GM12891 (cell line): ENCODE measurements at regions not wholly inside any gene's neighbourhood (a gene's known extent, or its start where the extent isn't known, plus 50 kb on each side); places are given as distances from the start of the nearest gene placed in this dataset.

Experiments
- DNase-seq: peaks from one replicate; pipeline ENCODE4 v3.0.0; 2011; ENCODE audit warnings: low spot score; ENCODE audit not compliant: insufficient read length
- FAIRE-seq: peaks from 2 replicates; lab custom pipeline; 2011; peaks lifted over from hg19 to GRCh38; lab: Jason Lieb, UNC
- PAX5 ChIP-seq: IDR thresholded peaks from 2 replicates; pipeline ENCODE4 v1.6.1; 2011; ENCODE audit warnings: low read length, moderate library complexity, mild to moderate bottlenecking; ENCODE audit not compliant: insufficient read depth, severe bottlenecking
- POLR2A ChIP-seq: IDR thresholded peaks from 2 replicates; pipeline ENCODE4 v1.6.1; 2011; ENCODE audit warnings: low read depth, low read length, control low read depth
- POLR2AphosphoS5 ChIP-seq: IDR thresholded peaks from 2 replicates; pipeline ENCODE4 v1.6.1; 2011; ENCODE audit warnings: low read depth, low read length, control low read depth
- POU2F2 ChIP-seq: IDR thresholded peaks from 2 replicates; pipeline ENCODE4 v1.6.1; 2011; ENCODE audit warnings: low read depth, mild to moderate bottlenecking, control low read depth, low read length, moderate library complexity
- SPI1 ChIP-seq: IDR thresholded peaks from 2 replicates; pipeline ENCODE4 v1.6.1; 2011; ENCODE audit warnings: low read depth, low read length, control low read depth
- TAF1 ChIP-seq: IDR thresholded peaks from 2 replicates; pipeline ENCODE4 v1.6.1; 2011; ENCODE audit warnings: low read depth, low read length, control low read depth

- TF ChIP-seq POLR2A: no peak
- no peak for TF ChIP-seq TAF1
- TF ChIP-seq POU2F2: no peak
- TF ChIP-seq PAX5: no peak
- TF ChIP-seq SPI1: no peak
- TF ChIP-seq POLR2AphosphoS5: no peak
Measured at GRCh38 chr10:78702876-78703275, 365.9 kb upstream of the ZMIZ1 start.

GRCh38 chr10:78703593-78703992 lies 365.2 kb upstream of the ZMIZ1 start:
- TF ChIP-seq SPI1 (no peak), TAF1 (no peak), POLR2AphosphoS5 (no peak), PAX5 (no peak), POU2F2 (no peak), POLR2A (no peak)
- FAIRE-seq (no peak), DNase-seq (no peak)

More at GRCh38 chr10:78702876-78703275, 365.9 kb upstream of the ZMIZ1 start:
- FAIRE-seq (no peak), DNase-seq (no peak)

DNA sequence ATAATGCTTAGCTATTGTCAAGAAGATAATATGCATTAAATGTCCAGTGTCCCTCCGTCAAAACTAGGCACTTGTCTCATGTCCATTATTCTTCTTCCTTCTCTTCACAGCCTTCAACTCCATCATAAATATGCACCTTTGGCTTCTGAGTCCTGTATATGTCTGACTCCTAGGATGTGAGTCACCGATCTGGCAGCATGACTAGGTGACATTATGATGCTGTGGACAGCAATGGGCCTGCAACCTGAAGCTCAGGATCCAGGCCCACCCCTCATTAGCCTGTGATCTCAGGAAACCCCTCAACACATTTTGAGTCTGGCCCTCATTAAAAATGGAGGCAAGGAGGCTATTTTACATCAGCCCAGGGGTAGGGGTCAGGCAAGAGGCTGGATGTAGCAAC lies 362.5 kb upstream of the ZMIZ1 start:
- TF ChIP-seq PAX5 (no peak), SPI1 (no peak), TAF1 (no peak), POU2F2 (no peak)
- FAIRE-seq (no peak), DNase-seq (no peak)

GRCh38 chr10:78706726-78707540 lies 361.8 kb upstream of the ZMIZ1 start:
- no peak for TF ChIP-seq POLR2AphosphoS5
- TF ChIP-seq POLR2A: no peak
- no peak for TF ChIP-seq TAF1
- TF ChIP-seq PAX5: no peak
- TF ChIP-seq POU2F2: no peak
- no peak for TF ChIP-seq SPI1
- FAIRE-seq (no peak), DNase-seq (no peak)

DNA sequence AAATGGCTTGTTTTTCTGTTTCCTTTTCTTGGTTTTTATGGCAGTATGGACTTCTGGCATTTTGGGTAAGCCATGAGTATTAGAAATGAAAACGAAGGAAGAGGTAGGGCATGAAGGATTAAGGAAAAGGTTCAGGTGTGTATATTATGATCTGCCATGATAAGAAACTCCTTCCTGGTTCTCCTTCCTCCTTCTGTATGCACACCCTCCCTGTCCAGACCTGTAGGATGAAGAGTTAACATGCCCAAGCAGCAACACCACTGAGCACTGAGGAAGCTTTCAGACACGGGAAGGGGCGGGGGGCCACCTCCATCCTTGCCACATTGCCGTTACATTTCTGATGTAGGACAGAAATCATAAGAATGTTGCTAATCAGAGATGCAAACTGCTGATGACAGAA lies 361.0 kb upstream of the ZMIZ1 start:
- no peak for TF ChIP-seq TAF1
- no peak for TF ChIP-seq POLR2A
- TF ChIP-seq SPI1: no peak
- no peak for TF ChIP-seq PAX5
- no peak for DNase-seq
- no peak for FAIRE-seq

- FAIRE-seq (no peak), DNase-seq (no peak)
- TF ChIP-seq PAX5 (no peak), TAF1 (no peak), SPI1 (no peak), POU2F2 (no peak)
Measured at GRCh38 chr10:78712147-78712546, 356.6 kb upstream of the ZMIZ1 start.

GRCh38 chr10:78713659-78714058 lies 355.1 kb upstream of the ZMIZ1 start:
- TF ChIP-seq POU2F2: no peak
- no peak for TF ChIP-seq PAX5
- no peak for TF ChIP-seq TAF1
- TF ChIP-seq POLR2AphosphoS5: no peak
- no peak for TF ChIP-seq SPI1
- no peak for TF ChIP-seq POLR2A
- FAIRE-seq: no peak
- no peak for DNase-seq

GRCh38 chr10:78714225-78714624 lies 354.5 kb upstream of the ZMIZ1 start:
- DNase-seq (no peak), FAIRE-seq (no peak)
- TF ChIP-seq POLR2AphosphoS5: no peak
- no peak for TF ChIP-seq POLR2A
- TF ChIP-seq PAX5: no peak
- no peak for TF ChIP-seq POU2F2
- no peak for TF ChIP-seq SPI1
- TF ChIP-seq TAF1: no peak

GRCh38 chr10:78715435-78715834 lies 353.3 kb upstream of the ZMIZ1 start:
- no peak for FAIRE-seq
- TF ChIP-seq POLR2A (no peak), POLR2AphosphoS5 (no peak), TAF1 (no peak), POU2F2 (no peak), PAX5 (no peak), SPI1 (no peak)
- DNase-seq: no peak

DNA sequence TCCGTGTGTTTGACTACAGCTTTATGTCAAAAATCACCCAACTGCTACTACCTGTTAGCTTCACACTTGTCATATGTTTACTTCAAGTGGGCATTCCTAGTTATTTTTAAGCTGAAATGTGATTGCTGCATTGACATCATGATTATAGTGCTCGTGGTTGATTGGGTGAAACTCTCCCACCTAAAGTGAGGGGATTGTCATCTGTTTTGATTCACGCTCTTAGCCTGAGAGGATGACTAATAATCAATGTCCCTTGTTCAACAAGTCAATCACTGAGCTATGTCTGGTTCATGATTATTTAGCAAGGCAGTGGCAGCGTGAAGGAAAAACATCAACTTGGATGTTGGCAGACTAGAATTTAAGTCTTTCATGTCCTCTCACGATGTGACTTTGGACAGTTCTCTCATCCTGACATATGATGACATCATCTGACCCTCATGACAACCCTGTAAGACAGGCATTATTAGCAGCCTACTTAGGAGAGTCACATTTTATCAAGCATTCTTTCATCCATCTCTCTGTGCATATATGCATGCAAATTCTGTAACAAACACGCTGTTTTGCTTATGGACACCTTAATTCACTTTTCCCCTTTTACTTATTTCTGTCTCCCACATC lies 352.6 kb upstream of the ZMIZ1 start:
- DNase-seq (no peak), FAIRE-seq (no peak)
- TF ChIP-seq TAF1 (no peak), PAX5 (no peak), POLR2AphosphoS5 (no peak), POU2F2 (no peak), SPI1 (no peak)
